ENCODE measurements at regions not wholly inside any gene's neighbourhood (a gene's known extent, or its start where the extent isn't known, plus 50 kb on each side); places are given as distances from the start of the nearest gene placed in this dataset.

GRCh38 chr13:99844421-99844820 is 127.1 kb downstream of the ZIC5 start:
- Mint-ChIP-seq H3K4me3 (no peak overlapping the region), H3K27ac (peak overlapping the region in 2 of 3 experiments; percentile 71 to 75; a peak in 5 of 7 replicates), H3K36me3 (ENCODE audit: insufficient read depth in 1 of 3, low read depth in 3 of 3) (peaks cover 0 to 3% (median 0%) of the 10 kb centered on the region in 3 experiments; a peak in 1 of 7 replicates), H3K9me3 (no peaks in the 10 kb centered on the region), H3K4me1 (peaks cover 26 to 35% of the 10 kb centered on the region in 2 experiments), H3K27me3 (ENCODE audit: low read depth) (no peaks in the 10 kb centered on the region)
- no peak for TF ChIP-seq CTCF (conservative IDR thresholded peaks at IDR 0.05)
- H3K9ac ChIP-seq (ENCODE audit: extremely low read depth, insufficient read length, low read length), result no peak overlapping the region
- DNase-seq, result no peak
- H2BK120ac ChIP-seq (ENCODE audit: low read depth, low read length, poor library complexity, severe bottlenecking), result no peak overlapping the region
- no peaks in the 10 kb centered on the region for H3K23me2 ChIP-seq (ENCODE audit: insufficient read length, low read depth, low read length, poor library complexity, severe bottlenecking)
- no peak overlapping the region for H2BK20ac ChIP-seq (ENCODE audit: low read depth, low read length, poor library complexity, severe bottlenecking)
- no peaks in the 10 kb centered on the region for H3K79me2 ChIP-seq (ENCODE audit: insufficient read depth, low read length)
- H3K23ac ChIP-seq (ENCODE audit: insufficient read length, low read depth, low read length), result no peak overlapping the region
- H2BK12ac ChIP-seq (ENCODE audit: insufficient read length, low read depth, low read length), result no peak overlapping the region
- H3K27me3 ChIP-seq (ENCODE audit: insufficient read depth, low read length), result no peaks in the 10 kb centered on the region
- H3K56ac ChIP-seq (ENCODE audit: insufficient read length, low read depth, low read length), result no peak overlapping the region
- no peaks in the 10 kb centered on the region for H3K79me1 ChIP-seq (ENCODE audit: insufficient read depth, low read depth, low read length, poor library complexity, severe bottlenecking)
- H2BK5ac ChIP-seq (ENCODE audit: insufficient read length, low read length), result no peak overlapping the region
- H3K27ac ChIP-seq (ENCODE audit: insufficient read length, low read depth, low read length), result no peak overlapping the region
- no peak overlapping the region for H3K4me2 ChIP-seq (ENCODE audit: insufficient read depth, insufficient read length, low read length)
- H3K9me3 ChIP-seq (ENCODE audit: control insufficient read depth, low read depth, low read length), result no peaks in the 10 kb centered on the region
- no peak overlapping the region for H4K5ac ChIP-seq (ENCODE audit: insufficient read length, low read depth, low read length)
- no CpG with 5 or more reads among the region's 8 CpGs for WGBS (ENCODE audit: extremely low coverage, insufficient read length, low lambda C conversion rate)
- H2AK5ac ChIP-seq (ENCODE audit: insufficient read length, low read length), result no peak overlapping the region
- no peak overlapping the region for H3K14ac ChIP-seq (ENCODE audit: insufficient read depth, low read length)
- no peak overlapping the region for H4K91ac ChIP-seq (ENCODE audit: insufficient read length, low read depth, low read length)
- H3T11ph ChIP-seq (ENCODE audit: low read length), result no peak overlapping the region
- H3K18ac ChIP-seq (ENCODE audit: insufficient read length, low read depth, low read length), result no peak overlapping the region
- no peak overlapping the region for H2BK15ac ChIP-seq (ENCODE audit: low read depth, low read length)
- H2AFZ ChIP-seq (ENCODE audit: low read length), result no peak overlapping the region
- no peak overlapping the region for H3K4ac ChIP-seq (ENCODE audit: low read depth, low read length)
- H3K4me1 ChIP-seq (ENCODE audit: insufficient read depth, low read length), result no peaks in the 10 kb centered on the region
- H4K8ac ChIP-seq (replicated peaks; ENCODE audit: insufficient read length, low read depth, low read length), result no peak overlapping the region
- no peaks in the 10 kb centered on the region for H4K20me1 ChIP-seq (ENCODE audit: control insufficient read depth, insufficient read depth, insufficient read length)

All from H9 (cell line).